Fibroblast of lung (primary cell): ENCODE measurements at regions not wholly inside any gene's neighbourhood (a gene's known extent, or its start where the extent isn't known, plus 50 kb on each side); places are given as distances from the start of the nearest gene placed in this dataset.

Experiments
- DNase-seq, 2 donors: peaks; one replicate each; pipeline versions ENCODE4 v3.0.0 to v3.0.0-alpha.2; 2010; ENCODE audit warnings: low read depth in 2 of 2
- H2AFZ ChIP-seq: 2 replicates; pipeline ENCODE4 v1.5.1; 2012; ENCODE audit warnings: low read length, control low read depth, inconsistent platforms
- H3K27ac ChIP-seq: 2 replicates; pipeline ENCODE4 v1.5.1; 2011; ENCODE audit warnings: low read length, control low read depth; ENCODE audit not compliant: insufficient read depth
- H3K27me3 ChIP-seq: 2 replicates; pipeline ENCODE4 v1.5.1; 2011; ENCODE audit warnings: mild to moderate bottlenecking, low read length; ENCODE audit not compliant: control insufficient read depth, insufficient read depth
- H3K36me3 ChIP-seq: 2 replicates; pipeline ENCODE4 v1.5.1; 2011; ENCODE audit warnings: low read length; ENCODE audit not compliant: control insufficient read depth, insufficient read depth
- H3K4me1 ChIP-seq: 2 replicates; pipeline ENCODE4 v1.5.1; 2011; ENCODE audit warnings: low read length; ENCODE audit not compliant: control insufficient read depth, insufficient read depth; ENCODE audit errors: extremely low read depth
- H3K4me2 ChIP-seq: 2 replicates; pipeline ENCODE4 v1.5.1; 2011; ENCODE audit warnings: low read length, control low read depth; ENCODE audit not compliant: insufficient read depth; ENCODE audit errors: extremely low read depth
- H3K4me3 ChIP-seq, 4 experiments: fragments of 200-600 bp in 1 of 4; sonication (generic) in 1 of 4; replicated peaks in 1 of 4; 2 replicates each; pipeline ENCODE4 v1.5.1; 2011 to 2016; ENCODE audit warnings: low read length in 4 of 4, low read depth in 3 of 4, mild to moderate bottlenecking in 3 of 4, control low read depth in 2 of 4, inconsistent platforms in 1 of 4, mixed read lengths in 1 of 4; ENCODE audit not compliant: insufficient read depth in 1 of 4; ENCODE audit errors: control extremely low read depth in 1 of 4
- H3K79me2 ChIP-seq: 2 replicates; pipeline ENCODE4 v1.5.1; 2012; ENCODE audit warnings: mild to moderate bottlenecking, low read length, inconsistent platforms; ENCODE audit not compliant: control insufficient read depth, insufficient read depth
- H3K9ac ChIP-seq: 2 replicates; pipeline ENCODE4 v1.5.1; 2011; ENCODE audit warnings: mild to moderate bottlenecking, low read length, control low read depth; ENCODE audit not compliant: insufficient read depth
- H3K9me3 ChIP-seq: 2 replicates; pipeline ENCODE4 v1.5.1; 2012; ENCODE audit warnings: low read depth, low read length; ENCODE audit not compliant: control insufficient read depth, insufficient read depth
- H4K20me1 ChIP-seq: 2 replicates; pipeline ENCODE4 v1.5.1; 2011; ENCODE audit warnings: low read length; ENCODE audit not compliant: control insufficient read depth, insufficient read depth; ENCODE audit errors: extremely low read depth
- CTCF ChIP-seq, 2 donors: IDR thresholded peaks in 1 of 2; conservative IDR thresholded peaks in 1 of 2; 1 replicate in 1 of 2; 2 replicates in 1 of 2; pipeline ENCODE4 v1.5.1; 2011 to 2012; ENCODE audit warnings: low read length in 2 of 2, control low read depth in 1 of 2, inconsistent platforms in 1 of 2, low read depth in 1 of 2, mild to moderate bottlenecking in 1 of 2
- EZH2 ChIP-seq: IDR thresholded peaks from 2 replicates; pipeline ENCODE4 v1.5.1; 2012; ENCODE audit warnings: low read length, control low read depth, mild to moderate bottlenecking; ENCODE audit errors: missing control alignments

- Histone ChIP-seq H3K9me3 (no peaks in the 10 kb centered on the region), H3K27ac (no peak overlapping the region), H2AFZ (no peak overlapping the region), H3K36me3 (no peaks in the 10 kb centered on the region), H3K4me1 (no peaks in the 10 kb centered on the region), H3K9ac (no peak overlapping the region), H4K20me1 (no peaks in the 10 kb centered on the region), H3K4me2 (no peak overlapping the region), H3K27me3 (no peaks in the 10 kb centered on the region), H3K4me3 (no peak overlapping the region), H3K79me2 (no peaks in the 10 kb centered on the region)
- TF ChIP-seq EZH2 (no peak), CTCF (conservative IDR thresholded peaks at IDR 0.05 in 1 of 2, IDR thresholded peaks at IDR 0.05 in 1 of 2; ENCODE audit: low read depth in 1 of 2, low read length in 2 of 2) (no peak)
- no peak for DNase-seq
These were observed 205.0 kb upstream of the ADAMTS9 start for GRCh38 chr3:64892671-64893309.

- no peaks in the 10 kb centered on the region for H4K20me1 ChIP-seq
- no peak for TF ChIP-seq EZH2
- TF ChIP-seq CTCF (conservative IDR thresholded peaks at IDR 0.05 in 1 of 2, IDR thresholded peaks at IDR 0.05 in 1 of 2; ENCODE audit: low read depth in 1 of 2, low read length in 2 of 2) = no peak
These were observed 203.2 kb upstream of the ADAMTS9 start for GRCh38 chr3:64891021-64891420.

GRCh38 chr3:64890466-64890865 is 202.7 kb upstream of the ADAMTS9 start:
- H3K27ac ChIP-seq = no peak overlapping the region
- H3K36me3 ChIP-seq = no peaks in the 10 kb centered on the region
- H3K4me1 ChIP-seq = no peaks in the 10 kb centered on the region
- H4K20me1 ChIP-seq = no peaks in the 10 kb centered on the region
- no peaks in the 10 kb centered on the region for H3K27me3 ChIP-seq
- no peak overlapping the region for H2AFZ ChIP-seq
- no peak for TF ChIP-seq CTCF (conservative IDR thresholded peaks at IDR 0.05 in 1 of 2, IDR thresholded peaks at IDR 0.05 in 1 of 2; ENCODE audit: low read depth in 1 of 2, low read length in 2 of 2)
- no peaks in the 10 kb centered on the region for H3K79me2 ChIP-seq
- no peak overlapping the region for H3K9ac ChIP-seq
- H3K4me3 ChIP-seq = no peak overlapping the region
- no peaks in the 10 kb centered on the region for H3K9me3 ChIP-seq
- no peak overlapping the region for H3K4me2 ChIP-seq
- DNase-seq = no peak

More at GRCh38 chr3:64891021-64891420, 203.2 kb upstream of the ADAMTS9 start:
- H3K4me3 ChIP-seq = no peak overlapping the region
- H3K9me3 ChIP-seq = no peaks in the 10 kb centered on the region
- no peak overlapping the region for H3K9ac ChIP-seq
- no peak overlapping the region for H3K27ac ChIP-seq
- no peak overlapping the region for H3K4me2 ChIP-seq
- H3K27me3 ChIP-seq = no peaks in the 10 kb centered on the region
- no peak overlapping the region for H2AFZ ChIP-seq
- DNase-seq = no peak
- no peaks in the 10 kb centered on the region for H3K79me2 ChIP-seq
- H3K4me1 ChIP-seq = no peaks in the 10 kb centered on the region
- H3K36me3 ChIP-seq = no peaks in the 10 kb centered on the region
